ENCODE measurements at regions not wholly inside any gene's neighbourhood (a gene's known extent, or its start where the extent isn't known, plus 50 kb on each side); places are given as distances from the start of the nearest gene placed in this dataset.

DNA sequence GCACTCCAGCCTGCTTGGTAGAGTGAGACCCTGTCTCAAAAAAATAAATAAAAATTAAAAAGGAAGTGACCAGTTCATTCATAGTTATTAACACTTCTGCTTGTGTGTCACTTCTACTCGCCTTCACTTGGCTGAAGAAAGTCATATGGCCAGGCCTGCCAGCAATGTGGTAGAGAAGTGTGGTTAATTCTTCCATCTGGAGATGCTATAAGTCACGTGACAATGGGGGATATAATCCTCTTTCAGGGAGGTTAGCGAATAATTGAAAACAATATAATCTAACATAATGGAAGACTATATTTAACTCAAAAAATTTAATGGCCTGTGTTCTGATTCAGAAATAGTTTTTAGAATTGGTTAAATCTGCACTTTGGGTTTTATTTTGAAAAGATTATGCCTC is 305.6 kb downstream of the DOCK8 start:
- no peak for DNase-seq
- 72 to 89% (median 84%) methylated on average over 3 of the region's 3 CpGs for WGBS, 5 donors
- H3K36me3 ChIP-seq: no peaks in the 10 kb centered on the region
- peaks cover 0 to 34% (median 9%) of the 10 kb centered on the region in 4 donors for H3K4me1 ChIP-seq
- H3K27me3 ChIP-seq: no peaks in the 10 kb centered on the region
- no peak overlapping the region for H3K27ac ChIP-seq
- no peaks in the 10 kb centered on the region for H3K9me3 ChIP-seq
- intact Hi-C loops (cut with DNase I; ENCODE audit: low total_unique reads): no loop called here
- no peak for TF ChIP-seq POLR2AphosphoS5 (IDR thresholded peaks at IDR 0.05)
- no peak overlapping the region for H3K4me3 ChIP-seq

- no peaks in the 10 kb centered on the region for H3K9me3 ChIP-seq
- no peaks in the 10 kb centered on the region for H3K27me3 ChIP-seq
- no peak for DNase-seq
- H3K27ac ChIP-seq: no peak overlapping the region
- intact Hi-C loops (cut with DNase I; ENCODE audit: low total_unique reads): no loop called here
- 79 to 89% (median 86%) methylated on average over 5 of the region's 5 CpGs for WGBS, 5 donors
- TF ChIP-seq, protein P1, sequence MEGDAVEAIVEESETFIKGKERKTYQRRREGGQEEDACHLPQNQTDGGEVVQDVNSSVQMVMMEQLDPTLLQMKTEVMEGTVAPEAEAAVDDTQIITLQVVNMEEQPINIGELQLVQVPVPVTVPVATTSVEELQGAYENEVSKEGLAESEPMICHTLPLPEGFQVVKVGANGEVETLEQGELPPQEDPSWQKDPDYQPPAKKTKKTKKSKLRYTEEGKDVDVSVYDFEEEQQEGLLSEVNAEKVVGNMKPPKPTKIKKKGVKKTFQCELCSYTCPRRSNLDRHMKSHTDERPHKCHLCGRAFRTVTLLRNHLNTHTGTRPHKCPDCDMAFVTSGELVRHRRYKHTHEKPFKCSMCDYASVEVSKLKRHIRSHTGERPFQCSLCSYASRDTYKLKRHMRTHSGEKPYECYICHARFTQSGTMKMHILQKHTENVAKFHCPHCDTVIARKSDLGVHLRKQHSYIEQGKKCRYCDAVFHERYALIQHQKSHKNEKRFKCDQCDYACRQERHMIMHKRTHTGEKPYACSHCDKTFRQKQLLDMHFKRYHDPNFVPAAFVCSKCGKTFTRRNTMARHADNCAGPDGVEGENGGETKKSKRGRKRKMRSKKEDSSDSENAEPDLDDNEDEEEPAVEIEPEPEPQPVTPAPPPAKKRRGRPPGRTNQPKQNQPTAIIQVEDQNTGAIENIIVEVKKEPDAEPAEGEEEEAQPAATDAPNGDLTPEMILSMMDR (IDR thresholded peaks at IDR 0.05): no peak
- TF ChIP-seq EP300 (IDR thresholded peaks at IDR 0.05): no peak
- TF ChIP-seq POLR2AphosphoS5 (IDR thresholded peaks at IDR 0.05): no peak
- no peak for TF ChIP-seq POLR2A (IDR thresholded peaks at IDR 0.05)
- H3K4me3 ChIP-seq: no peak overlapping the region
- peaks cover 0 to 34% (median 9%) of the 10 kb centered on the region in 4 donors for H3K4me1 ChIP-seq
- no peaks in the 10 kb centered on the region for H3K36me3 ChIP-seq
Observed at GRCh38 chr9:522190-522589, 307.5 kb downstream of the DOCK8 start.

DNA sequence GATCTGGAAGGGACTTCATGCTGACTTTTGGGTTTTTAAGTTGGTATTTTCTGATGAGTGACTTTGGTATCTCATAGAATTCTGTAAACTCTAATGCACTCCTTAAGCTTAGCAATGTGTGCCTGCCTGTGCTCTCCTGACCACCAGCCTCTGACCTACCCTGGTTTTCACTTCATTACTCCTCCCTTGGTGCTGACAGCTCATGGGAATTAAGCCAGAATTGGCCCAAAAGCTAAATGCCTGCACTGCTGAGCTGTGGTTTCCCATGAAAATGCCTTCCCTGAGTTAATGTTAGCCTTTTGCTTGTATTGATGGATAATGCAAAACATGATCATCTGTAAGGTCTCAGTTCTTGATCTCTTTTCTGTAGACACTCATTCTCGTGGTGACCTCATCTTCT is 308.0 kb downstream of the DOCK8 start:
- H3K27me3 ChIP-seq: no peaks in the 10 kb centered on the region
- no peaks in the 10 kb centered on the region for H3K9me3 ChIP-seq
- 86 to 100% (median 93%) methylated on average over 1 of the region's 1 CpG for WGBS, 5 donors
- H3K4me3 ChIP-seq: no peak overlapping the region
- peaks cover 0 to 34% (median 9%) of the 10 kb centered on the region in 4 donors for H3K4me1 ChIP-seq
- intact Hi-C loops (cut with DNase I; ENCODE audit: low total_unique reads): no loop called here
- TF ChIP-seq, protein P1 (IDR thresholded peaks at IDR 0.05): no peak
- TF ChIP-seq POLR2AphosphoS5 (IDR thresholded peaks at IDR 0.05) (no peak), EP300 (IDR thresholded peaks at IDR 0.05) (no peak), POLR2A (IDR thresholded peaks at IDR 0.05) (no peak)
- no peak overlapping the region for H3K27ac ChIP-seq
- no peak for DNase-seq
- no peaks in the 10 kb centered on the region for H3K36me3 ChIP-seq

- no peaks in the 10 kb centered on the region for H3K9me3 ChIP-seq
- no peak for DNase-seq
- TF ChIP-seq, protein P1 (IDR thresholded peaks at IDR 0.05): no peak
- peaks cover 0 to 34% (median 9%) of the 10 kb centered on the region in 4 donors for H3K4me1 ChIP-seq
- 93 to 98% (median 97%) methylated on average over 4 of the region's 4 CpGs for WGBS, 5 donors
- no peaks in the 10 kb centered on the region for H3K36me3 ChIP-seq
- no peak overlapping the region for H3K4me3 ChIP-seq
- H3K27me3 ChIP-seq: no peaks in the 10 kb centered on the region
- intact Hi-C loops (cut with DNase I; ENCODE audit: low total_unique reads): no loop called here
- no peak overlapping the region for H3K27ac ChIP-seq
Observed at GRCh38 chr9:523444-523843, 308.8 kb downstream of the DOCK8 start.

- intact Hi-C loops (cut with DNase I; ENCODE audit: low total_unique reads): no loop called here
- Histone ChIP-seq H3K27me3 (no peaks in the 10 kb centered on the region), H3K4me1 (peaks cover 0 to 34% (median 9%) of the 10 kb centered on the region in 4 donors), H3K27ac (no peak overlapping the region), H3K9me3 (no peaks in the 10 kb centered on the region), H3K4me3 (no peak overlapping the region), H3K36me3 (no peaks in the 10 kb centered on the region)
- DNase-seq: no peak
- 21 to 58% (median 34%) methylated on average over 2 of the region's 2 CpGs for WGBS, 5 donors
- TF ChIP-seq POLR2A (IDR thresholded peaks at IDR 0.05) (no peak), EP300 (IDR thresholded peaks at IDR 0.05) (no peak), POLR2AphosphoS5 (IDR thresholded peaks at IDR 0.05) (no peak)
- TF ChIP-seq, protein P1 (IDR thresholded peaks at IDR 0.05): no peak
Observed at GRCh38 chr9:524008-524407, 309.3 kb downstream of the DOCK8 start.
